T-helper 2 cell treated with Interferon-gamma antibody and Interleukin-4, amounts not matched to agents 5 μg/mL and 100 μg/mL, for 36 hours (primary cell): ENCODE measurements at regions not wholly inside any gene's neighbourhood (a gene's known extent, or its start where the extent isn't known, plus 50 kb on each side); places are given as distances from the start of the nearest gene placed in this dataset.

Experiments
- DNase-seq: peaks from one replicate; pipeline ENCODE4 v3.0.0; 2021; ENCODE audit warnings: low spot score
- H3K27ac Mint-ChIP-seq: one replicate; pipeline ENCODE4 v1.8.0; 2021; ENCODE audit warnings: mild to moderate bottlenecking, mixed read lengths
- H3K27me3 Mint-ChIP-seq: one replicate; pipeline ENCODE4 v1.8.0; 2021; ENCODE audit warnings: low read depth, mixed read lengths
- H3K36me3 Mint-ChIP-seq: one replicate; pipeline ENCODE4 v1.8.0; 2021; ENCODE audit warnings: low read depth, mixed read lengths
- H3K4me1 Mint-ChIP-seq: one replicate; pipeline ENCODE4 v1.8.0; 2021; ENCODE audit warnings: low read depth, mixed read lengths
- H3K4me3 Mint-ChIP-seq: one replicate; pipeline ENCODE4 v1.8.0; 2022; ENCODE audit warnings: mild to moderate bottlenecking, moderate library complexity, mixed read lengths
- H3K9me3 Mint-ChIP-seq: one replicate; pipeline ENCODE4 v1.8.0; 2021; ENCODE audit warnings: mixed read lengths

GRCh38 chr1:224791362-224791941 is 138.0 kb upstream of the DNAH14 start:
- no peaks in the 10 kb centered on the region for H3K9me3 Mint-ChIP-seq
- H3K4me3 Mint-ChIP-seq = no peak overlapping the region
- no peaks in the 10 kb centered on the region for H3K36me3 Mint-ChIP-seq
- no peak for DNase-seq
- H3K27me3 Mint-ChIP-seq = no peaks in the 10 kb centered on the region
- no peaks in the 10 kb centered on the region for H3K4me1 Mint-ChIP-seq
- H3K27ac Mint-ChIP-seq = no peak overlapping the region

GRCh38 chr1:224795591-224795990 is 133.9 kb upstream of the DNAH14 start:
- Mint-ChIP-seq H3K27me3 (peaks cover 2% of the 10 kb centered on the region), H3K27ac (no peak overlapping the region), H3K9me3 (no peaks in the 10 kb centered on the region), H3K36me3 (no peaks in the 10 kb centered on the region), H3K4me3 (no peak overlapping the region), H3K4me1 (no peaks in the 10 kb centered on the region)
- DNase-seq = no peak

GRCh38 chr1:224799083-224799482 is 130.4 kb upstream of the DNAH14 start:
- Mint-ChIP-seq H3K9me3 (no peaks in the 10 kb centered on the region), H3K4me3 (no peak overlapping the region), H3K4me1 (no peaks in the 10 kb centered on the region), H3K36me3 (no peaks in the 10 kb centered on the region), H3K27ac (no peak overlapping the region), H3K27me3 (peaks cover 3% of the 10 kb centered on the region)
- no peak for DNase-seq

- Mint-ChIP-seq H3K9me3 (no peaks in the 10 kb centered on the region), H3K4me1 (no peaks in the 10 kb centered on the region), H3K4me3 (no peak overlapping the region), H3K36me3 (no peaks in the 10 kb centered on the region), H3K27ac (no peak overlapping the region), H3K27me3 (peaks cover 3% of the 10 kb centered on the region)
- DNase-seq = no peak
Measured at GRCh38 chr1:224800486-224801119, 128.9 kb upstream of the DNAH14 start.

GRCh38 chr1:224801844-224802490 is 127.5 kb upstream of the DNAH14 start:
- Mint-ChIP-seq H3K27ac (no peak overlapping the region), H3K27me3 (peaks cover 3% of the 10 kb centered on the region), H3K9me3 (no peaks in the 10 kb centered on the region), H3K36me3 (no peaks in the 10 kb centered on the region), H3K4me1 (no peaks in the 10 kb centered on the region), H3K4me3 (no peak overlapping the region)
- DNase-seq = no peak

GRCh38 chr1:224802617-224803016 is 126.9 kb upstream of the DNAH14 start:
- Mint-ChIP-seq H3K4me3 (no peak overlapping the region), H3K27me3 (peaks cover 3% of the 10 kb centered on the region), H3K4me1 (no peaks in the 10 kb centered on the region), H3K27ac (no peak overlapping the region), H3K36me3 (no peaks in the 10 kb centered on the region), H3K9me3 (no peaks in the 10 kb centered on the region)
- DNase-seq = no peak

GRCh38 chr1:224804220-224804619 is 125.3 kb upstream of the DNAH14 start:
- H3K36me3 Mint-ChIP-seq = no peaks in the 10 kb centered on the region
- H3K27me3 Mint-ChIP-seq = peaks cover 3% of the 10 kb centered on the region
- no peak overlapping the region for H3K4me3 Mint-ChIP-seq
- no peak overlapping the region for H3K27ac Mint-ChIP-seq
- DNase-seq = no peak
- H3K4me1 Mint-ChIP-seq = no peaks in the 10 kb centered on the region
- no peaks in the 10 kb centered on the region for H3K9me3 Mint-ChIP-seq

GRCh38 chr1:224805889-224806288 is 123.6 kb upstream of the DNAH14 start:
- Mint-ChIP-seq H3K4me1 (no peaks in the 10 kb centered on the region), H3K4me3 (no peak overlapping the region), H3K27me3 (no peaks in the 10 kb centered on the region), H3K9me3 (no peaks in the 10 kb centered on the region), H3K27ac (no peak overlapping the region), H3K36me3 (no peaks in the 10 kb centered on the region)
- no peak for DNase-seq

GRCh38 chr1:224809137-224809536 is 120.3 kb upstream of the DNAH14 start:
- Mint-ChIP-seq H3K4me3 (no peak overlapping the region), H3K9me3 (peaks cover 4% of the 10 kb centered on the region), H3K4me1 (no peaks in the 10 kb centered on the region), H3K27me3 (no peaks in the 10 kb centered on the region), H3K27ac (no peak overlapping the region), H3K36me3 (no peaks in the 10 kb centered on the region)
- DNase-seq = no peak

- Mint-ChIP-seq H3K9me3 (peaks cover 4% of the 10 kb centered on the region), H3K27ac (no peak overlapping the region), H3K36me3 (no peaks in the 10 kb centered on the region), H3K4me1 (no peaks in the 10 kb centered on the region), H3K27me3 (no peaks in the 10 kb centered on the region), H3K4me3 (no peak overlapping the region)
- no peak for DNase-seq
Measured at GRCh38 chr1:224809613-224810012, 119.9 kb upstream of the DNAH14 start.

GRCh38 chr1:224811564-224811963 is 117.9 kb upstream of the DNAH14 start:
- H3K36me3 Mint-ChIP-seq = no peaks in the 10 kb centered on the region
- H3K9me3 Mint-ChIP-seq = peaks cover 4% of the 10 kb centered on the region
- no peaks in the 10 kb centered on the region for H3K27me3 Mint-ChIP-seq
- H3K4me1 Mint-ChIP-seq = no peaks in the 10 kb centered on the region
- H3K27ac Mint-ChIP-seq = no peak overlapping the region
- no peak for DNase-seq
- H3K4me3 Mint-ChIP-seq = no peak overlapping the region

GRCh38 chr1:224815647-224816046 is 113.8 kb upstream of the DNAH14 start:
- Mint-ChIP-seq H3K4me3 (no peak overlapping the region), H3K9me3 (peaks cover 4% of the 10 kb centered on the region), H3K4me1 (no peaks in the 10 kb centered on the region), H3K36me3 (no peaks in the 10 kb centered on the region), H3K27me3 (peaks cover 6% of the 10 kb centered on the region), H3K27ac (no peak overlapping the region)
- no peak for DNase-seq

GRCh38 chr1:224816062-224816461 is 113.4 kb upstream of the DNAH14 start:
- Mint-ChIP-seq H3K9me3 (peaks cover 7% of the 10 kb centered on the region), H3K4me1 (no peaks in the 10 kb centered on the region), H3K27ac (no peak overlapping the region), H3K27me3 (peaks cover 6% of the 10 kb centered on the region), H3K36me3 (no peaks in the 10 kb centered on the region), H3K4me3 (no peak overlapping the region)
- no peak for DNase-seq

- no peak for DNase-seq
Measured at GRCh38 chr1:224817382-224817781, 112.1 kb upstream of the DNAH14 start.

More at GRCh38 chr1:224817382-224817781, 112.1 kb upstream of the DNAH14 start:
- peaks cover 6% of the 10 kb centered on the region for H3K27me3 Mint-ChIP-seq
- no peaks in the 10 kb centered on the region for H3K4me1 Mint-ChIP-seq
- no peak overlapping the region for H3K4me3 Mint-ChIP-seq
- H3K9me3 Mint-ChIP-seq = peaks cover 17% of the 10 kb centered on the region
- H3K27ac Mint-ChIP-seq = no peak overlapping the region
- no peaks in the 10 kb centered on the region for H3K36me3 Mint-ChIP-seq
